Hematopoietic multipotent progenitor cell (in vitro differentiated cells): ENCODE measurements at regions not wholly inside any gene's neighbourhood (a gene's known extent, or its start where the extent isn't known, plus 50 kb on each side); places are given as distances from the start of the nearest gene placed in this dataset.
"Not testable (repeated sequence)": the region's sequence is repeated elsewhere in the genome, so short reads cannot be mapped to it uniquely, and the experiment has no call there.

Source experiments
- DNase-seq, 3 donors: peaks; one replicate each; pipeline ENCODE4 v3.0.0-alpha.2; 2011 to 2015; ENCODE audit warnings: low read depth in 2 of 3, low spot score in 2 of 3

- DNase-seq: peak in 1 of 3 donors; percentile 76
Observed at GRCh38 chr6:26172608-26172968, 85.4 kb downstream of the HFE start.

- DNase-seq: no peak
Observed at GRCh38 chr6:26173836-26174145, 86.6 kb downstream of the HFE start.

GRCh38 chr6:26175033-26175427, 87.8 kb downstream of the HFE start:
- no peak for DNase-seq

- DNase-seq: peak in 2 of 3 donors; percentile 73 to 84
Observed at GRCh38 chr6:26175428-26176181, 88.4 kb downstream of the HFE start.

GRCh38 chr6:26179675-26180074, 92.4 kb downstream of the HFE start:
- DNase-seq: no peak

GRCh38 chr6:26180346-26180745, 93.1 kb downstream of the HFE start:
- no peak for DNase-seq

- DNase-seq: no peak
Observed at GRCh38 chr6:26183237-26183580, 96.0 kb downstream of the HFE start.

GRCh38 chr6:26183581-26184366, 96.5 kb downstream of the HFE start:
- DNase-seq: peak in 2 of 3 donors; percentile 83 to 92

GRCh38 chr6:26184367-26184891, 97.2 kb downstream of the HFE start:
- DNase-seq: no peak

GRCh38 chr6:26185004-26185403, 97.8 kb downstream of the HFE start:
- DNase-seq: no peak

GRCh38 chr6:26185802-26186201, 98.6 kb downstream of the HFE start:
- no peak for DNase-seq

GRCh38 chr6:26186652-26187051, 99.4 kb downstream of the HFE start:
- DNase-seq: no peak

GRCh38 chr6:26187292-26187691, 100.1 kb downstream of the HFE start:
- DNase-seq: no peak

- DNase-seq: peak in 1 of 3 donors; percentile 71
Observed at GRCh38 chr6:26187981-26188635, 100.9 kb downstream of the HFE start.

GRCh38 chr6:26191512-26191911, 104.3 kb downstream of the HFE start:
- not testable (repeated sequence) for DNase-seq

- no peak for DNase-seq
Observed at GRCh38 chr6:26193467-26194328, 106.5 kb downstream of the HFE start.

- no peak for DNase-seq
Observed at GRCh38 chr6:26194329-26194701, 107.1 kb downstream of the HFE start.

GRCh38 chr6:26194816-26195375, 107.7 kb downstream of the HFE start:
- DNase-seq: no peak

GRCh38 chr6:26195376-26195923, 108.2 kb downstream of the HFE start:
- DNase-seq: peak in 2 of 3 donors; percentile 90 to 93
